Mesendoderm (in vitro differentiated cells): ENCODE measurements at regions not wholly inside any gene's neighbourhood (a gene's known extent, or its start where the extent isn't known, plus 50 kb on each side); places are given as distances from the start of the nearest gene placed in this dataset.
A peak's percentile ranks its signal among the peaks of the same experiment; 100 is the strongest.

Experiments used
- DNase-seq: peaks from one replicate; pipeline ENCODE4 v3.0.0; 2013
- H2AK5ac ChIP-seq: 2 replicates; pipeline ENCODE4 v1.6.1; 2013; ENCODE audit warnings: low read length, inconsistent platforms
- H2BK120ac ChIP-seq: 2 replicates; pipeline ENCODE4 v1.6.1; 2013; ENCODE audit warnings: low read depth, mild to moderate bottlenecking, low read length, moderate library complexity, mixed read lengths
- H2BK15ac ChIP-seq: replicated peaks from 2 replicates; pipeline ENCODE4 v1.6.1; 2013; ENCODE audit warnings: low read depth, mild to moderate bottlenecking, moderate library complexity
- H2BK5ac ChIP-seq: 2 replicates; pipeline ENCODE4 v1.6.1; 2013; ENCODE audit warnings: low read length, inconsistent platforms
- H3K18ac ChIP-seq: 2 replicates; pipeline ENCODE4 v1.6.1; 2013; ENCODE audit warnings: mild to moderate bottlenecking, low read length, mixed read lengths
- H3K23ac ChIP-seq: one replicate; pipeline ENCODE4 v1.6.1; 2013; ENCODE audit warnings: low read length
- H3K27ac ChIP-seq: 2 replicates; pipeline ENCODE4 v1.5.1; 2013; ENCODE audit warnings: low read depth, mild to moderate bottlenecking, inconsistent platforms, low read length, moderate library complexity
- H3K27me3 ChIP-seq: 2 replicates; pipeline ENCODE4 v1.6.1; 2013; ENCODE audit warnings: low read length, control low read depth, mild to moderate bottlenecking, inconsistent platforms; ENCODE audit not compliant: insufficient read depth, poor library complexity
- H3K36me3 ChIP-seq: 2 replicates; pipeline ENCODE4 v1.6.1; 2013; ENCODE audit warnings: low read length, inconsistent platforms; ENCODE audit not compliant: control insufficient read depth, insufficient read depth
- H3K4ac ChIP-seq: one replicate; pipeline ENCODE4 v1.6.1; 2013; ENCODE audit warnings: low read depth, mild to moderate bottlenecking, low read length, moderate library complexity
- H3K4me1 ChIP-seq: 2 replicates; pipeline ENCODE4 v1.6.1; 2013; ENCODE audit warnings: low read depth, low read length, inconsistent platforms; ENCODE audit not compliant: control insufficient read depth
- H3K4me2 ChIP-seq: 2 replicates; pipeline ENCODE4 v1.6.1; 2013; ENCODE audit warnings: low read length
- H3K4me3 ChIP-seq: 2 replicates; pipeline ENCODE4 v1.5.1; 2013; ENCODE audit warnings: mild to moderate bottlenecking, low read length
- H3K56ac ChIP-seq: one replicate; pipeline ENCODE4 v1.6.1; 2013; ENCODE audit warnings: low read length
- H3K79me1 ChIP-seq: 2 replicates; pipeline ENCODE4 v1.6.1; 2013; ENCODE audit warnings: low read length, inconsistent platforms
- H3K79me2 ChIP-seq: 2 replicates; pipeline ENCODE4 v1.6.1; 2013; ENCODE audit warnings: mild to moderate bottlenecking, low read length; ENCODE audit not compliant: control insufficient read depth, insufficient read depth
- H3K9ac ChIP-seq: 2 replicates; pipeline ENCODE4 v1.6.1; 2013; ENCODE audit warnings: low read length, inconsistent platforms
- H4K5ac ChIP-seq: one replicate; pipeline ENCODE4 v1.6.1; 2013; ENCODE audit warnings: low read length
- H4K8ac ChIP-seq: one replicate; pipeline ENCODE4 v1.6.1; 2013; ENCODE audit warnings: low read depth, mild to moderate bottlenecking, control low read depth, low read length, moderate library complexity
- WGBS: extraction: QIAGEN DNeasy Blood & Tissue Kit; methylation state at CpG from one replicate; pipeline ENCODE4 v1.1.7; 2013; ENCODE audit warnings: low lambda C conversion rate, missing lambda C conversion rate; ENCODE audit not compliant: insufficient coverage; ENCODE audit errors: extremely low coverage; 5-methylcytosine and 5-hydroxymethylcytosine counted together

DNA sequence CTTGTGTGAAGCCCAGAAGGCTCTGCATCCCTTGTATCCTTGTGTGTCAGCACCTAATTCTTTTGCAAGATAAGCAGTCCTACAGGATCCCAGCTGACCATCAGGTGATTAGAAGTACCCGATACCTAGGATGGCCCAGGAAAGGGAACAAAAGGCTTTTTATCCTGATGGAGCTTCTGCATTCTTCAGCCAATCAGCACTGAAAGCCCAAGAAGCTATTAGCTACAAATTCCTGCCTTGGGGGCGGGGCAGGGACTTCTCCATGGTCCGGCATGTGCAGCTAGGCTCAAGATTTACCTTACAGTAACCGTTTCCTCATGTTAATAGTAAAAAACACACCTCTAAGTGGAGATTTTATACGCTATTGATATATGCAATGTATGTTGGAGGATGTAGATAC, 264.6 kb upstream of the THUMPD2 start:
- WGBS: no CpG with 5 or more reads among the region's 5 CpGs
- H3K36me3 ChIP-seq: no peaks in the 10 kb centered on the region

GRCh38 chr2:40043191-40043590, 264.1 kb upstream of the THUMPD2 start:
- H3K36me3 ChIP-seq: no peaks in the 10 kb centered on the region
- no peak for DNase-seq
- no peak overlapping the region for H2BK5ac ChIP-seq
- H2BK15ac ChIP-seq: no peak overlapping the region
- no peak overlapping the region for H3K4me3 ChIP-seq
- WGBS: no CpG with 5 or more reads among the region's 4 CpGs
- no peak overlapping the region for H3K9ac ChIP-seq
- no peaks in the 10 kb centered on the region for H3K4me1 ChIP-seq
- no peak overlapping the region for H2AK5ac ChIP-seq
- H3K56ac ChIP-seq: no peak overlapping the region
- H3K23ac ChIP-seq: no peak overlapping the region
- no peak overlapping the region for H4K8ac ChIP-seq
- no peak overlapping the region for H2BK120ac ChIP-seq
- H3K79me1 ChIP-seq: no peaks in the 10 kb centered on the region
- H3K18ac ChIP-seq: no peak overlapping the region
- no peaks in the 10 kb centered on the region for H3K27me3 ChIP-seq
- H3K4ac ChIP-seq: no peak overlapping the region
- no peak overlapping the region for H3K27ac ChIP-seq
- H4K5ac ChIP-seq: no peak overlapping the region
- no peak overlapping the region for H3K4me2 ChIP-seq
- no peaks in the 10 kb centered on the region for H3K79me2 ChIP-seq

More for the DNA sequence above, 264.6 kb upstream of the THUMPD2 start:
- Histone ChIP-seq H3K79me1 (no peaks in the 10 kb centered on the region), H3K27ac (no peak overlapping the region), H2BK5ac (no peak overlapping the region), H3K4me1 (no peaks in the 10 kb centered on the region), H3K4me3 (no peak overlapping the region), H3K27me3 (no peaks in the 10 kb centered on the region), H3K56ac (no peak overlapping the region), H4K8ac (no peak overlapping the region), H3K4ac (no peak overlapping the region), H3K79me2 (no peaks in the 10 kb centered on the region), H2BK15ac (no peak overlapping the region), H2AK5ac (no peak overlapping the region), H2BK120ac (no peak overlapping the region), H3K23ac (no peak overlapping the region), H3K18ac (no peak overlapping the region), H3K4me2 (no peak overlapping the region), H4K5ac (no peak overlapping the region), H3K9ac (no peak overlapping the region)
- peak; percentile 30 for DNase-seq

DNA sequence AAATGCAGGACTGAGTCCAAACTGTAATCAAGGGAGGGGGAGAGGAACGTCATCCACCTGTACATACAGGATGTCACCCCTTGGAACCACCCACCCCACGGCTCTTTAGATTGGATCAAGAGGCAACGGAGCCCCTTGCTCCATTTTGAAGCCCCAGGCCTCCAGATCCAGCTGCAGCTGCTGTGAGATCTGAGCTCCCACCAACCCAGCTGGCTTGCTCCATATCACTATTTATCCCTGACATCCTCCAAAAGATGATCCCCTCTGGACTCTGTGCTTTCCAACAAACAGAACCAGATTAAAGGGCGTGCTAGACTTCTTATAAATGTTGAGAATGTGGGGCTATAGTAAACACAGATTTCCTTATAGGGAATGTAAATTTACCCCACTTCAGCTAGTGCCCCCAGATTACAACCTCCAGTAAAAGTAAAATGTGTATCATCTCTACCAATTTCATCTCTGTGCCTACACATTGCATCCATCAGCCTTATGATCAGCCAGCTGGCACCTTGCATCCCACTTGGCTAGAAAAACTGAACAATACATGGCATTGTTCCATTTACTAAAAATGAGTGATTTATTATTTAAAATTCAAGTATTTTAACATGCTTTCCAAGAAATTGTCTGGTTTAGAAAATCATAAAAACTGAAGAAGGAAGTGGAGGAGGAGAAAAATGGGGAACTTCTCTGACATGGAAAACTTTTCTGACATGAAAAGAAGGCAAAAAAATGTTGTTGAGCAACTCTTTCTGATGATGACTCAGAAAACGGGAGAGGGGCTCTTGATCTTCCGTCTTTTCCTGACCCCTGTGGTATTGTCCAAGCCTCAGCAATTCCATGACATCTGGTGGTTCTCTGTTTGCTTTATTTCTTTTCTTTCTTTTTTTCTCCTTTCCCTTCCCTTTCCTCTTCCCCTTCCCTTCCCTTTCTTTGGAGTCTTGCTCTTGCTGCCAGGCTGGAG, 262.6 kb upstream of the THUMPD2 start:
- H3K27me3 ChIP-seq: no peaks in the 10 kb centered on the region
- no peak overlapping the region for H4K8ac ChIP-seq
- no peak overlapping the region for H2BK120ac ChIP-seq
- no peaks in the 10 kb centered on the region for H3K79me2 ChIP-seq
- no peaks in the 10 kb centered on the region for H3K79me1 ChIP-seq
- H3K9ac ChIP-seq: no peak overlapping the region
- H2BK5ac ChIP-seq: no peak overlapping the region
- no peak for DNase-seq
- H3K4me3 ChIP-seq: no peak overlapping the region
- H3K36me3 ChIP-seq: no peaks in the 10 kb centered on the region
- H4K5ac ChIP-seq: no peak overlapping the region
- H3K23ac ChIP-seq: no peak overlapping the region
- WGBS: no CpG with 5 or more reads among the region's 6 CpGs
- H2AK5ac ChIP-seq: no peak overlapping the region
- H3K4ac ChIP-seq: no peak overlapping the region
- no peak overlapping the region for H2BK15ac ChIP-seq
- H3K56ac ChIP-seq: no peak overlapping the region
- H3K4me2 ChIP-seq: no peak overlapping the region
- no peak overlapping the region for H3K27ac ChIP-seq
- H3K18ac ChIP-seq: no peak overlapping the region
- H3K4me1 ChIP-seq: no peaks in the 10 kb centered on the region

DNA sequence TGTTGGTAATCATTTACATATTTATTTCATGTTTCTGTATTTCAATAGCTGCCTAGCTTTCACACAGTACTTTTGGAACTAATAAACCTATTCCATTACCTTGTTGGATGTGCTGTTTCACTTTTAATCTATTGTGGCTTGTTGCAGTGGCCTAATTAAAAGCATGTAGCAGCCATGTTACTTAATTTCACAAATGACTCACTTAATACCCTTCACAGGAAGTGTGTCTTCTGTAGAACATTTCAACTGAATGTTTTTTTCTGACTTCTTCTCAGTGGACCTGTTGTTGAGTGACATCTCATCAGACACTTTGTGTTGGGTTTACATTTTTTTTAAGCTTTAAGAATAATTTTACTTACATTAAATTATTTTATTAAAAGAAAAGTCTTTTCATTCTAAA, 260.5 kb upstream of the THUMPD2 start:
- H3K4ac ChIP-seq: no peak overlapping the region
- no peak overlapping the region for H2BK120ac ChIP-seq
- no peak overlapping the region for H3K4me2 ChIP-seq
- no peak overlapping the region for H2BK5ac ChIP-seq
- no peak overlapping the region for H4K8ac ChIP-seq
- no peak overlapping the region for H2AK5ac ChIP-seq
- no peak overlapping the region for H3K9ac ChIP-seq
- no peak overlapping the region for H3K27ac ChIP-seq
- no peaks in the 10 kb centered on the region for H3K79me1 ChIP-seq
- H2BK15ac ChIP-seq: no peak overlapping the region
- H4K5ac ChIP-seq: no peak overlapping the region
- no peak overlapping the region for H3K23ac ChIP-seq
- no peaks in the 10 kb centered on the region for H3K4me1 ChIP-seq
- H3K4me3 ChIP-seq: no peak overlapping the region
- H3K56ac ChIP-seq: no peak overlapping the region
- DNase-seq: no peak
- no peaks in the 10 kb centered on the region for H3K27me3 ChIP-seq
- H3K36me3 ChIP-seq: no peaks in the 10 kb centered on the region
- no peaks in the 10 kb centered on the region for H3K79me2 ChIP-seq
- H3K18ac ChIP-seq: no peak overlapping the region

- Histone ChIP-seq H3K27ac (no peak overlapping the region), H4K8ac (no peak overlapping the region), H3K4me1 (no peaks in the 10 kb centered on the region), H2BK15ac (no peak overlapping the region), H3K23ac (no peak overlapping the region), H2BK5ac (no peak overlapping the region), H2BK120ac (no peak overlapping the region), H3K79me2 (no peaks in the 10 kb centered on the region), H3K4me3 (no peak overlapping the region), H3K27me3 (no peaks in the 10 kb centered on the region), H3K4ac (no peak overlapping the region), H3K36me3 (no peaks in the 10 kb centered on the region), H3K56ac (no peak overlapping the region), H3K9ac (no peak overlapping the region), H2AK5ac (no peak overlapping the region), H3K79me1 (no peaks in the 10 kb centered on the region), H4K5ac (no peak overlapping the region), H3K4me2 (no peak overlapping the region), H3K18ac (no peak overlapping the region)
- WGBS: no CpG with 5 or more reads among the region's 4 CpGs
- no peak for DNase-seq
Observed at GRCh38 chr2:40038646-40039045, 259.6 kb upstream of the THUMPD2 start.

DNA sequence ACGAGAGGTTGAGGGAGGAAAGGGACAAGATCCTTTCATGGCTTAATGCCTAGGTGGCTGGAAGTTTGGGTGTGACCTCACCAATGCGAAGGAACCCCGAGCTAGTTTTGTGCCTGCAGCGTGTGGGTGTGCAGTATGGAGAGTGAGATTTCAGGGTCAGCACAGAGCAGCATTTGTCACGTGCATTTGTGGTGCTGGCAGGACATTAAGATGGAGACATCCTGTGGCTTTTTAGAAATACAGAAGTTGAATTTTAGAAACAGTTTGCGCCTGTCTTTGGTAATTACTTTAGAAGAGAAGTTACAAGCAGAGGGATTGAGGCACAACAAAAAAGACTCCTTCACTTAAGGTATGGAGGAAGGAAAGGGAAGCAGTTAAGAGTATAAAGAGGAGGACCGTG, 258.2 kb upstream of the THUMPD2 start:
- Histone ChIP-seq H3K4ac (no peak overlapping the region), H2BK5ac (no peak overlapping the region), H3K9ac (no peak overlapping the region), H3K4me2 (no peak overlapping the region), H2BK15ac (no peak overlapping the region), H4K5ac (no peak overlapping the region), H2AK5ac (no peak overlapping the region), H3K79me2 (no peaks in the 10 kb centered on the region), H3K23ac (no peak overlapping the region), H3K4me3 (no peak overlapping the region), H2BK120ac (no peak overlapping the region), H3K79me1 (no peaks in the 10 kb centered on the region), H3K27ac (no peak overlapping the region), H3K36me3 (no peaks in the 10 kb centered on the region), H3K18ac (no peak overlapping the region), H4K8ac (no peak overlapping the region), H3K27me3 (no peaks in the 10 kb centered on the region), H3K56ac (no peak overlapping the region), H3K4me1 (no peaks in the 10 kb centered on the region)
- no CpG with 5 or more reads among the region's 7 CpGs for WGBS
- no peak for DNase-seq
